ENCODE measurements at regions not wholly inside any gene's neighbourhood (a gene's known extent, or its start where the extent isn't known, plus 50 kb on each side); places are given as distances from the start of the nearest gene placed in this dataset.

GRCh38 chr10:25103703-25104102 is 71.1 kb upstream of the GPR158 start:
- Mint-ChIP-seq H3K27me3 (ENCODE audit: insufficient read depth, unreplicated experiment) (peaks cover 35% of the 10 kb centered on the region), H3K27ac (ENCODE audit: low read depth, unreplicated experiment) (no peak overlapping the region), H3K4me1 (ENCODE audit: insufficient read depth, unreplicated experiment) (no peaks in the 10 kb centered on the region), H3K4me3 (ENCODE audit: unreplicated experiment) (no peak overlapping the region), H3K9me3 (ENCODE audit: unreplicated experiment) (no peaks in the 10 kb centered on the region), H3K36me3 (ENCODE audit: insufficient read depth, unreplicated experiment) (no peaks in the 10 kb centered on the region)
- ChIA-PET CTCF (interaction anchor here (5.5 kb wide), 1 partner anchor 9 kb away, joined by 29 read pairs; no protein-coding TSS in a partner anchor), POLR2A (no interaction called here)
- no TSS peak for BruUV-seq (replicated peaks)
- intact Hi-C loops (cut with micrococcal nuclease): no loop called here
- no peak for DNase-seq (ENCODE audit: unreplicated experiment)
- no peak for TF ChIP-seq CTCF (IDR thresholded peaks at IDR 0.05; ENCODE audit: unreplicated experiment)

- no peak for TF ChIP-seq CTCF (IDR thresholded peaks at IDR 0.05; ENCODE audit: unreplicated experiment)
- no TSS peak for BruUV-seq (replicated peaks)
- H3K9me3 Mint-ChIP-seq (ENCODE audit: unreplicated experiment): no peaks in the 10 kb centered on the region
- no peaks in the 10 kb centered on the region for H3K4me1 Mint-ChIP-seq (ENCODE audit: insufficient read depth, unreplicated experiment)
- no peak overlapping the region for H3K27ac Mint-ChIP-seq (ENCODE audit: low read depth, unreplicated experiment)
- ChIA-PET CTCF (interaction anchor here (5.5 kb wide), 1 partner anchor 9 kb away, joined by 29 read pairs; no protein-coding TSS in a partner anchor), POLR2A (interaction anchor here (0.6 kb wide), 1 partner anchor 11 kb away, joined by 5 read pairs; no protein-coding TSS in a partner anchor)
- intact Hi-C loops (cut with micrococcal nuclease): no loop called here
- H3K4me3 Mint-ChIP-seq (ENCODE audit: unreplicated experiment): no peak overlapping the region
- H3K36me3 Mint-ChIP-seq (ENCODE audit: insufficient read depth, unreplicated experiment): no peaks in the 10 kb centered on the region
- DNase-seq (ENCODE audit: unreplicated experiment): no peak
- H3K27me3 Mint-ChIP-seq (ENCODE audit: insufficient read depth, unreplicated experiment): peaks cover 41% of the 10 kb centered on the region
Measured at GRCh38 chr10:25104441-25104840, 70.4 kb upstream of the GPR158 start.

GRCh38 chr10:25105262-25105661 is 69.5 kb upstream of the GPR158 start:
- no peaks in the 10 kb centered on the region for H3K36me3 Mint-ChIP-seq (ENCODE audit: insufficient read depth, unreplicated experiment)
- H3K9me3 Mint-ChIP-seq (ENCODE audit: unreplicated experiment): no peaks in the 10 kb centered on the region
- no peak overlapping the region for H3K27ac Mint-ChIP-seq (ENCODE audit: low read depth, unreplicated experiment)
- CTCF ChIA-PET: interaction anchor here (0.7 to 5.5 kb wide), 4 partner anchors 8 to 122 kb away, joined by 3 to 29 read pairs (median 4); no protein-coding TSS in a partner anchor
- H3K4me1 Mint-ChIP-seq (ENCODE audit: insufficient read depth, unreplicated experiment): no peaks in the 10 kb centered on the region
- H3K27me3 Mint-ChIP-seq (ENCODE audit: insufficient read depth, unreplicated experiment): peaks cover 33% of the 10 kb centered on the region
- H3K4me3 Mint-ChIP-seq (ENCODE audit: unreplicated experiment): no peak overlapping the region
- POLR2A ChIA-PET: no interaction called here
- no peak for DNase-seq (ENCODE audit: unreplicated experiment)
- TF ChIP-seq CTCF (IDR thresholded peaks at IDR 0.05; ENCODE audit: unreplicated experiment): no peak
- no TSS peak for BruUV-seq (replicated peaks)
- intact Hi-C loops (cut with micrococcal nuclease): no loop called here

GRCh38 chr10:25105743-25106260 is 69.0 kb upstream of the GPR158 start:
- Mint-ChIP-seq H3K4me1 (ENCODE audit: insufficient read depth, unreplicated experiment) (no peaks in the 10 kb centered on the region), H3K36me3 (ENCODE audit: insufficient read depth, unreplicated experiment) (no peaks in the 10 kb centered on the region), H3K4me3 (ENCODE audit: unreplicated experiment) (no peak overlapping the region), H3K27ac (ENCODE audit: low read depth, unreplicated experiment) (no peak overlapping the region), H3K9me3 (ENCODE audit: unreplicated experiment) (no peaks in the 10 kb centered on the region), H3K27me3 (ENCODE audit: insufficient read depth, unreplicated experiment) (peaks cover 27% of the 10 kb centered on the region)
- DNase-seq (ENCODE audit: unreplicated experiment): no peak
- ChIA-PET POLR2A (no interaction called here), CTCF (interaction anchor here (0.8 to 1.0 kb wide), 2 partner anchors 24 to 121 kb away, joined by 3 to 4 read pairs; no protein-coding TSS in a partner anchor)
- BruUV-seq (replicated peaks): no TSS peak
- intact Hi-C loops (cut with micrococcal nuclease): no loop called here
- TF ChIP-seq CTCF (IDR thresholded peaks at IDR 0.05; ENCODE audit: unreplicated experiment): no peak

All from MCF 10A (cell line).